HG02588 (cell line): ENCODE measurements at regions not wholly inside any gene's neighbourhood (a gene's known extent, or its start where the extent isn't known, plus 50 kb on each side); places are given as distances from the start of the nearest gene placed in this dataset.
"Not testable (repeated sequence)": the region's sequence is repeated elsewhere in the genome, so short reads cannot be mapped to it uniquely, and the experiment has no call there.

Experiments
- ATAC-seq: cut with Tn5 transposase; IDR thresholded peaks from one replicate; pipeline ENCODE4 v1.9.1; 2021; ENCODE audit warnings: mild to moderate bottlenecking, moderate library complexity; ENCODE audit not compliant: unreplicated experiment

DNA sequence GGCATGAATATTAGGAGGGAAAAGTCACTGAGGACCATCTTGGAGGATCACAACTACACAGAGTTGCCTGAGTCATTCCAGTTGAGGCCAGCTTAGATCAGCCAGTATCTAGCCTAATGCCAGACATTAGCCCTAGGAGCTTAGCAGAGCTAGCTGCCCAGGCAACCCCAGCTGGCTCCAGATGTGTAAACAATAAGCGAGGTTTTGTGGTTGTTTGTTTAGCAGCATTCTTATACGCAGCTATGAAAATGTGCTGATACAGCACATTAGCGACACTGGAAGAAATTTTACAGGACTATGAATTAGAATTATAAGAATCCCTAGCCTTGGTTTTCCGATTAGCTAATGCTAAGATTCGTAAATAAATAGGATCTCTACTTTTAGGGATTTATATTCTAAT is 59.3 kb downstream of the BTBD3 start:
- no peak for ATAC-seq

DNA sequence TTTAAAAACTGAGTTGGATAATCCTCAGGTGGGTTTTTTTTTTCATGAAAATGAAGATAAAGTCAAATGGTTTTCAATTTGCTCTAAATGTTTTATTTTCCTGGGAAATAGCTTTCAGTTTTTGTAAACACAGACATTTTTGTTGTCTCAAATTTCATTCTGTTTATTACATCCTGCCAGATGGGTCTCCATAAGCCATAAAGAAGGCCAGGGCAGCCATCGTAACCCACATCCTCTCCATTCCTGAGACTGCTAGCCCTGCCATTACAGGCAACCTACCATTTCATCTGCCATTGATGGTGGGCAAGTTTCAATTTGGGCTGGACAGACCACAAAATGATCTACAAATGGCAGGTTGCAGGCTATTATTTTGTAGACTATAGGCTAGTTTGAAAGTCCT is 60.8 kb downstream of the BTBD3 start:
- no peak for ATAC-seq

DNA sequence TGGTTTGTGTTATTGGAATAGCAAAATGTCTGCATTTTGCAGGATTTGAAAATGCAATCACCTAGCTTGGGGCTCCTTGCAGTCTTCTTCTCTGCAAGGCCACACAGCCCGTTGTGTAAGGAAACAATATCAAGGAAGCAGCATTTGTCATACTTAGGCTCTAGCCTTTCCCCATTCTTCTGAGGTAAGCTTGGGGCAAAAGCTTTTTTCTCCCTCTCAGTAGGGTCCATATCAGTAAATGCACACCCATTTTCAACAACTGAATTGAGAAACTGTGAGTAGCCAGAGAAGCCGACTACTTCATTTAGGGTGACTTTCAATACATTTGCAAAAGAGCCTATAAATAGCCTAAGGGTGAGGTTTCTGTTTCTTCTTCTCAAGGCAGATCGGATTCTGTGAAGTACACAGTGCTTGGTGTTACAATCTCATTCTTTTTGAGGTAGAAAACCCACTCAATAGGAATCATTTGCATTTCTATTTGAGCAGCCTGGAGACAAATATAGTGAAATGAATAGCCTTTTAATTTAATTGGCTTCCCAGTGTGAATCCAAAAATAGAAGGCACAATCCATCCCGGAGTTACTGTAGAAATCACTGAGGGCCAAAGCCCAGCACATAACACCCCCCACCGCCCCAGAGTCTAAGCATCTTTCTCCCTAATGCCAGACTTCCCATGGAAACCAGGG is 61.8 kb downstream of the BTBD3 start:
- no peak for ATAC-seq

DNA sequence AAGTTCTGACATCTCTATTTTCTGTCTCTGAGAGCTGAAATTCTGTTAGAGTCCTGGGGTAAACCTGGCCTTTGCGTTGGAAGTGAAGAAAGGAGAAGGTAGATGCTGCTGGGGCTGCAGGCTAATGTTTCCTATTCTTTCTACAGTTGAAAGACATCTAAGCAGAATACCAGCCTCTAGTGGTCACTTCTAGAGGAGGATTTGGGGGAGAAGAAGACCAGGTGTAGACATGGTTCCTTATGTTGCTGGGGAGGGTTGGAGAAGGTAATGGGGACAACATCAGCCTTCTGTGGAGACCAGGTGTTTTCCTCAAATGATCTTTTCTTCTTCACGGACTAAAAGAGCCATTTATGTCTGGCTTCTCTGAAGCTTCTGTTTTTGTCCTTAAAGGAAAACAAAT is 62.6 kb downstream of the BTBD3 start:
- no peak for ATAC-seq

DNA sequence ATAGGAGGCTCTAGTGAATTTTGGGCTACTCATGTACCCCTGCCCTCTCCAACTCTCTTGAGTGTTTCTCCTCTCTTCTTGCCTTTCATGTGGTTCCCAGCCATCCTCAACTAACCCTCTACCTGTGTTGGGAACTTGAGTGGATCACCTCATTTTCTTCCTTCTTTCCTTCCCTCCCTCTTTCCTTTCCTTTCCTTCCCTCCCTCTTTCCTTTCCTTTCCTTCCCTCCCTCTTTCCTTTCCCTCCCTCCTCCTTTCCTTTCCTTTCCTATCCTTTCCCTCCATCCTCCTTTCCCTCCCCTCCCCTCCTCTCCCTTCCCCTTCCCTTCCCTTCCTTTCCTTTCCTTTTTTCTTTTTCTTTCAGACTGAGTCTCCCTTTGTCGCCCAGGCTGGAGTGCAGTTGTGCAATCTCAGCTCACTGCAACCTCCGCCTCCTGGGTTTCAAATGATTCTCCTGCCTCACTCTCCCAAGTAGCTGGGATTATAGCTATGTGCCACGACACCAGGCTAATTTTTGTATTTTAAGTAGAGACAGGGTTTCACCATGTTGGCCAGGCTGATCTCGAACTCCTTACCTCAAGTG is 63.8 kb downstream of the BTBD3 start:
- no peak for ATAC-seq

DNA sequence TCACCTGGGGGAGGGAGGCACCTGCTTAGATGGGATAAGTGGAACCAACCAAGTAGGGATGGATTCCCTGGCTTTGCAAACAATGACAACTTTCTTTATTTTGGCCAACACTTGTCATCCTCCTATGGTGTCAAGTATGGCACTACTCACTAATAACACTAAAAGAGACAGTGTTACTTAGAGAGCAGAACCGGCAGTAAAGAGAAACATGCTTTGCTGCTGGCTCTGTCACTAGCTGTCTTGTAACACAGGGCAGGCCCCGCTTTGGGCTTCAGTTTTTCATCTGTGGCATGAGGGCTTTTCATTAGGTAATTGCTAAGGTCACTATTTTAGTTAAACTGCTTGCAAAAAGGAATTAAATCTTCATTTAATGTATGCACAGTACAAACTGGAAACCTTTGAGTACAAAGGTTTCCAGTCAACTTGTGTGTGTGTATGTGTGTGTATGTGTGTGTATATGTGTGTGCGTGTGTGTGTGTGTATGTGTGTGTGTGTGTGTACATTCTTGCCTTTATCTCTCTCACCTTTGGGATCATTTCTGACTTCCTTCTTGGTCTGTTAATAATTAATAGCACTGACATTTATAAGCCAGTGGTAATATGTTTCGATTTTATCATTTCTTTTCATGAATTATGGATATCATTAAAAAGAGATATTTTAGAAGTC is 64.7 kb downstream of the BTBD3 start:
- no peak for ATAC-seq

DNA sequence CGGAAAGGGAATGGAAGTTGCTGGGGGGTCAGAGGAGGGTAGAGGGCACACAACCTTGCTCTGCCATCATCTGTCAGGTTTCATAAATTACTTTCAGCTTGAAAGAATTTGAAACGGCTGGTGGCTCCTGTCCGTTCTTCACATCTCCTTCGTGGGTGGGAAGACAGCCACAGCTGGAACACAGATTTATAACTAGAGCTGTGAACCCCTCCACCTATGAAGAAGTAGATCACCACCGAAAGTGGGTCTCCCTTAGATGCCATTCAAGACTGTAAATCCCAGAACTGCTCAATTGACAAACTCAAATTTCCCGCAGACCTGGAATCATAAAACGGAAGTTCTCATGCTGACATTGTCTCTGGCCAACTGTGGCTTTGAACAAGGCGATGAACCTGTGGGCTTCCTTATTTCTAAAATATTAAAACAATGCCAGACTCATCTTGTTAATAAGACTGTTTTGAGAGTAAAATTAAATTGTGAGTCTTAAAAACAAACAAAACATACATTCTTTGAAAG is 65.3 kb downstream of the BTBD3 start:
- no peak for ATAC-seq

DNA sequence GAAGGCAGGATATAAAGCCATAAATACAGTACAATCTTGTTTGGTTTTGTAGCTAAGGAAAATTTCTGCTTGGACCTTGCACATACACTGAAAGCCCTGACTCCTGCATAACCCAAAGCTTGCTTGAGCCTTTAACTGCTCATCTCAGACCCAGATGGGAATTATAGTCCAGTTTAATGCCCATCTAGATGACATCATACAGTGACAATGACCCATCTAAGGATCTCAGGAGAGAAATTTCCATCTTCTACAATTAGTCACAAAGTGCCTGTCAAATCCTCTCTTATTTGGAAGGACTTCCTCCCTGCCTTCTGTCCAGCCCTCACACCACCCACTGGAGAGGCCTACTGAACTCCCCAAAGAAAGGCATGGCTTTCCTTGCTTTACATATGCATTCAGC is 69.3 kb downstream of the BTBD3 start:
- no peak for ATAC-seq

DNA sequence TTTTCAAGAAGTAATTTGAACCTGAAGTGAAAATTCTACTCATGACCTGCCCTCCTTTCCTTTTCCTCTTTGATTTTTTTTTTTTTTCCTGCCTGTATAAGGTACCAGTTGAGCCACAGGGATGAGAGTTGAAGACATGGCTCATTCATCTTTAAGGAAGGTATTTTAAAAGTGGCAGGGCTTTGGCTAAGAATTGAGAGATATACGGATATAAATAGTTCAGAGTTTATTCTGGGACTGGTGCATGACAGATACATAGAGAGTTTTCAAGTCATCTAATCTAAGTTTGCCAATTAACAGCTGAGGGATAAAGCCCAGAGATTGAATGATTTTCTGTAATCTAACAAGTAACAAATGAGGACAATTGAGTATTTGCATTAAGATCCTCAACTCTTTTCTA is 69.8 kb downstream of the BTBD3 start:
- ATAC-seq = no peak

DNA sequence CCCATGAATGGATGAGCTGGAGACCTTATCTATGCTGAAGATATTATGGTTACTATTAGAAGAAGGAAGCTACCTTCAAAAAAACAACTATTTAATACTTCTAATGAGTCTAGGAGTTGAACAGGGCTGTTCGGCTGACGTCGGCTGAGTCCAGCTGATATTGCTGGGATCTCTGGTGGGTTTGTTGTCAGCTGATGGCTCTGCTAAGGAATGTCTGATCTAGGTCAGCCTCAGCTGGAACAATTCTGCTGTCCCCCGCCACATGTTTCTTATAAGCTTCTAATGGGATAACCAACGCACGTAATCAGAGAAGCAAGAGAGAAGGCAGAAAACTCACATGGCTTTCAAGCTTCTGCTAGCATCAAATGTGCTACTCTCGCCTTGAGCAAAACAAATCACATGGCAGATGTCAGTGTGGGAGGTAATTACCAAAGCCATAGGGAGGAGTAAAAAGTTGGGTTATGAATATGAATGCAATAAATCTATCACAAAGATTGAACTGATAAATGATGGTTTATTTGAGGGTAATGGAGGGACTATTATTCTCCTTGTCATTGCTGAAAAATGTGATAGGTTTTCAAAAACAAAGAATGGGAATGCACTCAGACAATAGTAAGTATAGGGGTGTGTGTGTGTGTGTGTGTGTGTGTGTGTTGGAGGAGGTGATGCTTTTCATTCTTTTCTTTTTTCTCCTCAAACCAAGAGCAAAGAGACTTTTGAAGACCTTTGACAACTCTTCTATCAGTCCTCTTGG is 71.5 kb downstream of the BTBD3 start:
- no peak for ATAC-seq

DNA sequence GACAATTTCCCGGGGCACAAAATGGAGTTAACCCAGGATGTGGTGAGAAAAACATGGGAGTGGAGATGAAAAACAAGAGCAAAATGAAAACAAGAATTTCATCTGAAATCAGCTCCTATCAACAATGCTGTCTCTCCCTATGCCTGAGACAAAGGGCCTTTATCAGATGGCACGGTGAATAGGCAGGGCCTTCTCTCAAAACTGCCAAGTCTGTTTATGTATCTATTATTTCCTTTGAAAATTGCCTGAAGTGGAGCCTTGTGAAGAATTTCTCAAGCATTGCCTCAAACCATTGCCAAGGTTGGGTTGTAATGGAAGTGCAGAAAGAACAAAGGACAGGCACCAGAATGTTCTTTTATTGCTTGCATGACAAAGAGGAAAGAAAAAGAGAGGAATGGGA is 74.7 kb downstream of the BTBD3 start:
- ATAC-seq = no peak

DNA sequence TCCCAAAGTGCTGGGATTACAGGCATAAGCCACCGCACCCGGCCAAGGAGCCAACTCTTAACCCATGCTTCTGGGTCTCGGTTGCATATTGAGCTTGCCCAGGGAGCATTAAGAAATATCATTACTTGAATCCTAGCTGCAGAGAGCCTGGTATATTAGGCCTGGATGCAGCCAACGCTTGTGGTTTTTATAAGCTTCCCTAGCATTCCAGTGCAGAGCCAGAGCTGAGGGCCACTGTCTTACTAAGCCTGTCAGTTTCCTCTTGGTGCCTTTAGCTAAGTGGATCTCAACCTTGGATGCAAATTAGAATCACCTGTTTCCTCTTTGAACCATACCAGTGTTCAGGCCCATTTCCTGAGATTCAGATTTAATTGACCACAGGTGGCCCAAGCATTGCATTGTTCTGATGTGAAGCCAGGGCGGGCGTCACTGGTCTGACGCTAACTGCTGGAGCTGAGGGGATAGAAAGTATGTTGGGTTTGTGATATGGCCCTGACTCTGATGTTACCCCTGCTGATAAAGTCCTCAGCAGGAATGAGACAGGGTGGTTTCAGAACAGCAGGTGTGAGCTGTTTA is 76.3 kb downstream of the BTBD3 start:
- ATAC-seq = no peak

DNA sequence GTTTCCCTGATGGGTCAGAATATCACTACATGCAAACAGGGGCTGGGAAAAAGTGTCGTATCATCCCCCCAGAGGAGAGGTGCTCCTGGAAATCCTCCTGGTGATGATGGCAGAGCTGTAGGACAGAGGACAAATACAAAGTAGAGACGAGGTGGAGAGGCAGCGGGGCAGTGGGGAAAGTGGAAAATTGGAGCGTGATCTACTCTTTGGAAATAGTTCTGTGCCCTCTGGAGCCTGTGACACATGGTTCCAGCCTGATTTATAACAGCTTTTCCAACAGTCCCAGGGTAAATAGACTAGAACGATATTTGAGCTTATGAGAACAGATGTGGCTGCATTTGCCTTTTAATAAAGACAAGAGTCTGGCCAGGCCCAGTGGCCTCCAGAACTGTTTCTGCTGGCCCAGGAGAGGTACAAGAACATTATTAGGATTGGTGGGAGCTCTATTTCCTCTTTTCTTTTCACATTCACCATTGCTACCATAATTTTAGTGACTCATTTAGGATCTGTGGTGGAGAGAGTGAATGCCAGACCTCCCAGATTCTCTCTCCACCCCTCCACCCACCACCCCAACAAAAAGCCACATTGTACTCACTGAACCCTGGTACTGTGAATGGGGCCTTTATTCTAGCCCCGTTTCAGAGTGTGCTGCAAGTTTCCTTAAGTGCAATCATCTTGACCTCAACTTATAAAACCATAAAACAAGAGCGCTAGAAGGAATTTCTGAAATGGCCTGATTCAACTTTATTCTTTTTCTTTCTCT is 78.3 kb downstream of the BTBD3 start:
- no peak for ATAC-seq

DNA sequence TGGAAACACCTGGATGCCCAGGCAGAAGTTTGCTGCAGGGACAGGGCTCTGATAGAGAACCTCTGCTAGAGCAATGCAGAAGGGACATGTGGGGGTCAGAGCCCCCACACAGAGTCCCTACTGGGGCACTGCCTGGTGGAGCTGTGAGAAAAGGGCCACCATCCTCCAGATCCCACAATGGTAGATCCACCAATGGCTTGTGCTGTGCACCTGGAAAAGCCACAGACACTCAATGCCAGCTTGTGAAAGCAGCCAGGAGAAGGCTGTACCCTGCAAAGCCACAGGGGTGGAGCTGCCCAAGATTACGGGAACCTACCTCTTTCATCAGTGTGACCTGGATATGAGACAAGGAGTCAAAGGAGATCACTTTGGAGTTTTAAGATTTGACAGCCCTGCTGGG is 87.1 kb downstream of the BTBD3 start:
- not testable (repeated sequence) for ATAC-seq

DNA sequence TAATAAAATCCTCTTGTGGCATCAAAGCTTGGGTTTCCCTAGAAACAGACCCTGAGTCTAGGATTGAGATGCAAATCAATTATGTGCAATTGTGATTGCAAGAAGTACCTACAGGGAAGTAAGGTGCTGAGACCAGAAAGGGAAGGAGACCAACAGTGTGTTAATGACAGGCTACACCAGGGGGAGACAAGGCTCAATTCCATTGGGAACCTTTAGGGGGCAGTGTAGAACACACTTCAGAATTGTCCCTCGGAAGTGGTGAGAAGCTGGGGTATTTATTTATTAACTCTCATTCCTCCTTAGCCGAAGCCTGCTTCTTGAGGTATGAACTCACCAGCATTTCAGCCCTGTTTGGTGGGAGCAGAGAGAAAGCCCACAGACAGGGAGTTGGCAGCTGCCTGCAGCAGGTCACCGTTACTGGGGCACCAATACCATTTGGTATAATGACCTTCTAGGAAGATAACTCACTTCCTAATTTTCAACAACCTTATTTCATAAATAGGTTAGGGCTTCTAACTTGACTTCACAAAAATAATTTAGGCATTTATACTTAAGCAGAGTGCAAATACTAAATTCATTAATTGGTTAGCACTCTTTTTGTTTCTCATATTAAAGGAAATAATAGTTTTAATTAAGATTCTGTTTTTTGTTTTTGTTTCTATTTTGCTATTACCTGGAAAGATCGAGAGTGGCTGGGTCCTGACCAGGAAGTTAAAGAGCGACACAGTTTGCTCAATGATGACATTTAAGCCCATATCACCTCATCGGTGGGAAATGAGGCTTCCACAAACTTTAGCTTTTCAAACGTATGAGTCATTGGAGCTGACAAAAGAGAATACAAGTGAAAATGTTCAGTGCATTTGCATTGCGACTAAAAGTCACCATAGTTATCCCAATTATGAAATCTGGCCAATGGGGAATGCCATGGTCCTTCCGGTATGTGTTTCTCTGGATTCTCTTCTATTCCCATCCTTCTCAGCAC is 94.8 kb downstream of the BTBD3 start:
- no peak for ATAC-seq

DNA sequence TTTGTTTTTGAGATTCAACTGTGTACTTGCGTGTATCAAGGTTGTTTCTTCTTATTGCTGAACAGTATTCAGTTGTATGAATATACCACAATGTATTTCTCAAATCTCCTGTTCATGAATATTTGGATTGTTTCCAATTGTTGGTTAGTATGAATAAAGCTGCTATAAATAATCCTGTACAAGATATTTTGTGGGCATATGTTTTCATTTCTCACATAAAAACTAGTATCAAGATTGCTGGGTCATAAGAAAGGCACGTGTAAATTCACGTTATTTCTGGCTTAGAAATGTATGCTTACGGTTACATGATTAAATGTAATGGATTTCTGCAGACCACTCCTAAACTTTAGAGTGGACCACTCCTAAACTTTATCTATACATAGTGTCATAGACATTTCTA is 96.6 kb downstream of the BTBD3 start:
- ATAC-seq = no peak

DNA sequence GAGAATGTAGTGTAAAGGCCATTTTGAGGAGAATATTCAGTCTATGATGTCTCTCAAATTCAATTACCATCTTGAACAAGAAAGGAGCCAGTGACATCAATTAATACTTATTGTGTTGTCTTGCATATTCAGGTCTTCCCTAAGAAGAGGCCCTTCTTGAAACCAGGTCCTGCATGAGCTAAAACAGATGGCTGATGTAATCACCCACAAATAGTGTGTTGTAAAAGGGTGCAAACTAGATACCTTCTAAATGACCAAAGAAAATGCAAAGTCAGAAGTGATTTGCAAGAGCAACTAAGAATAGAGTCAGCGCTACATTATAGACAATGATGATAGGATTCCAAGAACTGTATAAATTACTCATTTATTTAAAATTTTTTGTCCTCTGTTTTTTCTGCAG is 97.0 kb downstream of the BTBD3 start:
- ATAC-seq = no peak

DNA sequence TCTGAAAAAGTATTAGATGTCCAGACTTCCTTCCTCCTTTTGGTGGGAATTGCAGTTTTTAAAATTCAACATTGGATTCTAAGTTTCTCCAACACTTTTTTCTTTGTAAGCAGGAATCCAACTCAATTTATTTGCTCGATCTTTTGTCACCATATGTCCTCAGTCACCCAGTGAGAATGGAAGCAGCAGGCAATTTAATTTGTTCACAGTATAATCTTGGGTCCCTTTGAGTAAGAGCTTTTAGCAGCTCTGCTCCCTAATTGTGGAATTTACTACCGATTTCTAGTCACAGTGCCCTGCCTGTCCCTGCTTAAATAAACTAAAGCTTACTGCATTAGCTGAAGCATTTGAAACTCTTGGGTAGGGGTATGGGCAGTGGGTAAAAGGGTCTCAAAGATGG is 98.6 kb downstream of the BTBD3 start:
- no peak for ATAC-seq

DNA sequence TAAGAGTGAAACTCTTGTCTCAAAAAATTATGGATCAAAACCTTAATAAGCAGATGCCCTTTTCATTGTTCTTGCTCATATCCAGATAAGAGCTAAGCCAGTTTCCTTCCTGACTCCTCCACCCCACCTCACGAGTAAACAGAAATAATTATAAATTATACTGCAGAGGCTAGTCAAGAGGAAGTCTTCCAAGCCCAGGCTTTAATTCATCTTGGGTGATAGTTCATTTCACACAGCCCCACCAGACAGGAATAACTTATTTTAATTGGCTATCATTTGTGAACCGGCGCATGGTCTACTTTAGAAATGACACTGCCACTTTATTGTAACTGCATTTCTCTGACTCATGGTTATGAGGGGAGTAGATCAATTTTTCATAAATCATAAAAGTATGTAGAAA is 102.0 kb downstream of the BTBD3 start:
- no peak for ATAC-seq
